Bronchial epithelial cell (primary cell): ENCODE measurements at regions not wholly inside any gene's neighbourhood (a gene's known extent, or its start where the extent isn't known, plus 50 kb on each side); places are given as distances from the start of the nearest gene placed in this dataset.
A peak's percentile ranks its signal among the peaks of the same experiment; 100 is the strongest.

Experiments
- DNase-seq: peaks from one replicate; pipeline ENCODE4 v3.0.0-alpha.2; 2010; ENCODE audit warnings: low read depth
- FAIRE-seq: peaks from 2 replicates; lab custom pipeline; 2011; peaks lifted over from hg19 to GRCh38; lab: Jason Lieb, UNC
- H3K27me3 ChIP-seq: 2 replicates; pipeline ENCODE4 v1.5.1; 2011; ENCODE audit warnings: low read length; ENCODE audit not compliant: control insufficient read depth, insufficient read depth
- H3K36me3 ChIP-seq: 2 replicates; pipeline ENCODE4 v1.5.1; 2011; ENCODE audit warnings: low read length; ENCODE audit not compliant: control insufficient read depth, insufficient read depth
- H3K4me3 ChIP-seq: 2 replicates; pipeline ENCODE4 v1.5.1; 2011; ENCODE audit warnings: mild to moderate bottlenecking, low read depth, low read length, control low read depth
- TF ChIP-seq, protein P1 (sequence below): IDR thresholded peaks from 2 replicates; pipeline ENCODE4 v1.5.1; 2011; ENCODE audit warnings: mild to moderate bottlenecking, moderate library complexity, low read length, control low read depth, inconsistent platforms; ENCODE audit not compliant: insufficient read depth, severe bottlenecking

DNA sequence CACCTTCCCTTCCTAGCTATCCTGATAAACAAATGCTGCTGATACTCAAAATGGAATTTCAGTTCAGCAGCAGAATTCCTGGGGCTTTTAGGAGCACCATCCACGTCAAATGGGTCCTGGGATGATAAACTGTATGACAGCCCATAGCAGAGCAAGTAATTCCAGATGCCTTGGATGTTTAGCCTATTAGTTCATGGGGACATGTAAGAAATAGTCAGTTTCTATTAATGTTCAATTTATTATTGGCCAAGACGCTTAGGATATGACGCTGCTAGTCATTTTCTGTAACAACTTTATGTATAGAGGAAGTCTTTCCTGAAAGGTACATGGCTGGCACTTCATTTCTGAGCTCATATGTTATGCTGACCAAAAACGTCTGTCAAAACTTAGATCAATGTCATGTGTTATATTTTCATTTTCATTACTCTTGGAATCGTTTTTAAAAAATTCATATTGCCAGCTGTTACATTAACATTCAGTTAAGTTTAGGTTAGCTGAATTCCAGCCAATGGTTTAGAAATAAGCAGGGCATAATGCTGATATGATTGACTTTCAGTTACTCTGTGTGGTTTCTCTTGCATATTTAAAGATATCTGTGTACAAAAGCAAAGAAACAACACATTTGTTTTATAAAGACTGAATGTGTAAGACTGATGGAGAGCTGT, 243.8 kb downstream of the CSNK1G3 start:
- no peak overlapping the region for H3K4me3 ChIP-seq
- FAIRE-seq (no peak), DNase-seq (peak; percentile 39)
- TF ChIP-seq, protein P1, sequence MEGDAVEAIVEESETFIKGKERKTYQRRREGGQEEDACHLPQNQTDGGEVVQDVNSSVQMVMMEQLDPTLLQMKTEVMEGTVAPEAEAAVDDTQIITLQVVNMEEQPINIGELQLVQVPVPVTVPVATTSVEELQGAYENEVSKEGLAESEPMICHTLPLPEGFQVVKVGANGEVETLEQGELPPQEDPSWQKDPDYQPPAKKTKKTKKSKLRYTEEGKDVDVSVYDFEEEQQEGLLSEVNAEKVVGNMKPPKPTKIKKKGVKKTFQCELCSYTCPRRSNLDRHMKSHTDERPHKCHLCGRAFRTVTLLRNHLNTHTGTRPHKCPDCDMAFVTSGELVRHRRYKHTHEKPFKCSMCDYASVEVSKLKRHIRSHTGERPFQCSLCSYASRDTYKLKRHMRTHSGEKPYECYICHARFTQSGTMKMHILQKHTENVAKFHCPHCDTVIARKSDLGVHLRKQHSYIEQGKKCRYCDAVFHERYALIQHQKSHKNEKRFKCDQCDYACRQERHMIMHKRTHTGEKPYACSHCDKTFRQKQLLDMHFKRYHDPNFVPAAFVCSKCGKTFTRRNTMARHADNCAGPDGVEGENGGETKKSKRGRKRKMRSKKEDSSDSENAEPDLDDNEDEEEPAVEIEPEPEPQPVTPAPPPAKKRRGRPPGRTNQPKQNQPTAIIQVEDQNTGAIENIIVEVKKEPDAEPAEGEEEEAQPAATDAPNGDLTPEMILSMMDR = no peak
- no peaks in the 10 kb centered on the region for H3K27me3 ChIP-seq
- no peaks in the 10 kb centered on the region for H3K36me3 ChIP-seq

DNA sequence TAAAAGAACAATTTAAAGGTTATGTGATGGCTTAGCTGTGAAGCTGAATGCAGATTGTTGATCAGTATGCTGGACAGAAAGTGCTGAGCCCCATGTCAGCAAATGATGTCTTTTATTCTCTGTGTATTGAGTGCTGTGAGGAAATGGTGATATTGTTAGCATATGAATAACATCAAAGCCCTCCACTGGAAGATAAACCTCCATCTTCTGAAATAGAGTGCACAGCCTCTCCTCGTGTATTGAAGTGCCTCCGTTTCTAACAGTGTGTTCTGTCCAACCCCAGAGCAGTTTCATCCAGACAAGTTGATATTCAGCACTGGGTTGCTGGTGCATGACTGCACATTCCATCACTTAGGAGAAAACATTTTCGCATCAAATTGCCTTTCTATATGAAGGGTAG, 242.9 kb downstream of the CSNK1G3 start:
- TF ChIP-seq, protein P1 = no peak
- DNase-seq (no peak), FAIRE-seq (no peak)
- no peaks in the 10 kb centered on the region for H3K27me3 ChIP-seq
- H3K4me3 ChIP-seq = no peak overlapping the region
- H3K36me3 ChIP-seq = no peaks in the 10 kb centered on the region

DNA sequence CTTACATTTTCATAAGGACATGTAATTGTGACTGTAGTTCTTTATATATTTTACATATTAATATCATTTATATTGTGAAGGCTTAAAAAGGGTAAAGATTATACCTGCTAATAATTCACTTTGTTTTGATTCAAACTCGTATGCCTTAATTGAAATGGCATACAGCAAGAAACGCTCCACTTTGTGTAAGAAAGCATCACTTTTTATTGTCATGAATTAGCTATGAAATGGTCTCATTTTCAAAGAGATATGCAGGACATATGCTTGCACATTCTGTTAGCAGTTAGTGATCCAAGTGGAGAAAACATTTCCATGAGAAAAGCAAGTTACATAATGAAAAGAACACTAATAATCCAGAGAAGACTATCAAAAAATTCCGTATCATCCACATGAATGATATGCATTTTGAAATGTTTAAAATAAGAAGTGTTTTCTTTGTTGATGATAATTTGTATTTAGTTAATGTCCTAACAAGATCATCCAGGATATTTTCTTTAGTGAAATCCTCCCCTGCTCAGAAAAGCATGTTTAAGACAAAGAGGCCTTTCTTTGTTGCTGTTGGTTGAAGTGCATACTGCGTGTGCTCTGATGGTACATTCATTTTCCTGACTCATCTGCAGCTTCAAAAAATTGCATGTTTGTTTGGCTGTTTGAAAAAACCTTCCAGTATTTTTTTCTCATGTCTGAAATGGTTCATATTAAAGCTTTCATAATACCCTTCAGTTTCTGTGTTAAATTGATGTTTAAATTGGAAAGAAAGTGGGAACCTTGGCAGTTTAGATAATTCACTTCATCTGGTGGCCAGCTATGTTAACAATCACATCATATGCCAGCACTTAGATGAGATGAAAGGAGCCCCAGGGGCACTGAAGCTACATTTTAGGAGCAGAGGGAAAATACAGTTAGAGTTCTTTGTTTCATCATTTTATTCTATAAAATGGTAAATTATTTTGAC, 242.2 kb downstream of the CSNK1G3 start:
- no peak for DNase-seq
- FAIRE-seq = no peak
- TF ChIP-seq, protein P1 = no peak
- Histone ChIP-seq H3K4me3 (no peak overlapping the region), H3K36me3 (no peaks in the 10 kb centered on the region), H3K27me3 (no peaks in the 10 kb centered on the region)

DNA sequence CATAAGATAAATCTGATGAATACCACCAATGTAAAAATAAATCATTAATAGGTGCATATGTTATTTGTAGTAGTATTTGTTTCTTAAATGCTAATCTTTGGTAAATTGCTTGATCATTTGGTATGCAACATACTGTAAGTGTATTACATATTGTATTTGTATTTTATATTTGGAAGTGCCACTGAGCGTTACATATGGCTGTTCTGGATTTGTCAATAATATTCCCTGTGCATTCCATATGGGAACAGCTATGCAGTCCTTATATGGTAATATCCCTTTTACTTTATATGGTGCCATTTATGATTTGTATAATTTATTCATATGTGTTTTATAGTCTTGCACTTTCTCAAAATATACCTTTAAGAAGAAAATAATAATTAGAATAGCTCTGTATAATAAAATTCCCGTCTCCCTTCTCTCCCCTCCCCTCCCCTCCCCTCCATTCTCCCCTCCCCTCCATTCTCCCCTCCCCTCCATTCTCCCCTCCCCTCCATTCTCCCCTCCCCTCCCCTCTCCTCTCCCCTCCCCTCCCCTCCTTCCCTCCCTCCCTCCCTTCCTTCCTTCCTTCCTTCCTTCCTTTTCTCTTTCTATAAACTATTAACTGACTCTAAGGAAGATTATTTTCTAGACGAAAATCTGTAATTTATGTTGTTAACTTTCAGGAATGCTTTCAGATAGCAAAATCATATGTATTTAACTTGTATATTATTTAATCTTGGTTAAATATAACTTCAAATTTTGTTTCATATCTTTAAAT, 241.4 kb downstream of the CSNK1G3 start:
- FAIRE-seq = no peak
- H3K4me3 ChIP-seq = no peak overlapping the region
- H3K27me3 ChIP-seq = no peaks in the 10 kb centered on the region
- DNase-seq = no peak
- no peaks in the 10 kb centered on the region for H3K36me3 ChIP-seq
- TF ChIP-seq, protein P1 = no peak

DNA sequence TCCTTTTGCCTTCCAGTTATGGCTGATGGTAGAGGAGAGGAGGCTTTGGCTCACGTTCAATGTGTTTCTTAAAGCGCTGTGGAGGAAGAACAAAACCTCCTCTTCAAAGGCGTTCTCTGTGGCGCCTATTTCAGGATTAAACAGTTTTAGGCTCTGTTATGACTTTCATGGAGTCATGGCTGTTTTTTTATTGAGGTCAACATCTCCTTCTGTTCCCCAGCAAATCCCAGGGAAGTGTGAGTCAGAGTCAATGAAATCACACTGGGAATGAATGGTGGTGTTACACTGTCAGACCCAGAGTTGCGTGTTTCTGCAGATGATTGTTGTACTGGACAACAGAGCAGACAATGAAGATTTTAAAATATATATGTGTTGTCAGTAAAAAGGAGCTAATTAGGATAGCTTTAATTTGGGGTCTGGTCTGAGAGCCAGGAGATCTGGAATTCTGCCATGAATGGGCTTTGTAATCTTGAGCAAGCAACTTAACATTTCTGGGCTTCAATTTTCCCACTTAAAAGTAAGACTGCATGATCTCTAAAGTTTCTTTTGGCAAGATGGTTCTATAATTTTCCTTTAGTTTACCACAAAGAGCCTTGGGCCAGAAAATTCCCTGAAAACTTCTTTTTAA, 240.7 kb downstream of the CSNK1G3 start:
- no peak for FAIRE-seq
- no peak overlapping the region for H3K4me3 ChIP-seq
- DNase-seq = peak; percentile 77
- no peaks in the 10 kb centered on the region for H3K27me3 ChIP-seq
- TF ChIP-seq, protein P1 = no peak
- H3K36me3 ChIP-seq = no peaks in the 10 kb centered on the region
